ENCODE measurements at regions not wholly inside any gene's neighbourhood (a gene's known extent, or its start where the extent isn't known, plus 50 kb on each side); places are given as distances from the start of the nearest gene placed in this dataset.
"Not testable (repeated sequence)": the region's sequence is repeated elsewhere in the genome, so short reads cannot be mapped to it uniquely, and the experiment has no call there.

- TF ChIP-seq MYNN (tag by site-specific recombination; IDR thresholded peaks at IDR 0.05; ENCODE audit: borderline replicate concordance): no peak
- TF ChIP-seq PRDM10 (tag by site-specific recombination; IDR thresholded peaks at IDR 0.05): no peak
- TF ChIP-seq PRDM6 (tag by site-specific recombination; IDR thresholded peaks at IDR 0.05): no peak
- no peak for TF ChIP-seq ZIC2 (tag by site-specific recombination; IDR thresholded peaks at IDR 0.05)
- TF ChIP-seq ZNF707 (tag by site-specific recombination; IDR thresholded peaks at IDR 0.05): no peak
- TF ChIP-seq ZNF138 (tag by site-specific recombination; IDR thresholded peaks at IDR 0.05; ENCODE audit: borderline replicate concordance): no peak
- no peak for TF ChIP-seq SP7 (tag by site-specific recombination; IDR thresholded peaks at IDR 0.05)
- TF ChIP-seq ZNF155 (tag by site-specific recombination; IDR thresholded peaks at IDR 0.05): no peak
- TF ChIP-seq ZBTB17 (tag by site-specific recombination; IDR thresholded peaks at IDR 0.05): no peak
Observed at GRCh38 chr3:20832963-20833362, 647.0 kb upstream of the SGO1 start (continued).

GRCh38 chr3:20822251-20822650 is 636.2 kb upstream of the SGO1 start:
- ChIA-PET CTCF (no interaction called here), POLR2A (no interaction called here)
- Histone ChIP-seq H3K36me3 (ENCODE audit: control insufficient read depth in 2 of 2, insufficient read depth in 1 of 2, low read length in 2 of 2) (no peaks in the 10 kb centered on the region), H3K9me3 (ENCODE audit: control insufficient read depth, insufficient read depth, low read depth, low read length) (no peaks in the 10 kb centered on the region), H3K4me1 (ENCODE audit: control insufficient read depth, insufficient read depth, low read length) (no peaks in the 10 kb centered on the region), H3K4me3 (ENCODE audit: low read depth, low read length) (no peak overlapping the region), H3K27ac (ENCODE audit: extremely low read depth, low read depth, low read length) (no peak overlapping the region)
- no peak for TF ChIP-seq TRIM28 (IDR thresholded peaks at IDR 0.05; ENCODE audit: borderline replicate concordance, low read length)

- CTCF ChIA-PET; H3K9me3 ChIP-seq (ENCODE audit: control insufficient read depth, insufficient read depth, low read depth, low read length); H3K4me1 ChIP-seq (ENCODE audit: control insufficient read depth, insufficient read depth, low read length); POLR2A ChIA-PET; H3K36me3 ChIP-seq (ENCODE audit: control insufficient read depth in 2 of 2, insufficient read depth in 1 of 2, low read length in 2 of 2); H3K4me3 ChIP-seq (ENCODE audit: low read depth, low read length); H3K27ac ChIP-seq (ENCODE audit: extremely low read depth, low read depth, low read length): not testable (repeated sequence)
Observed at GRCh38 chr3:20820872-20821271, 634.9 kb upstream of the SGO1 start.

GRCh38 chr3:20811631-20812030 is 625.6 kb upstream of the SGO1 start:
- no peak for TF ChIP-seq ZNF701 (tag by site-specific recombination; IDR thresholded peaks at IDR 0.05)
- no peak overlapping the region for H3K4me3 ChIP-seq (ENCODE audit: low read depth, low read length)
- ChIA-PET POLR2A (no interaction called here), CTCF (no interaction called here)
- H3K27ac ChIP-seq (ENCODE audit: extremely low read depth, low read depth, low read length): no peak overlapping the region
- H3K36me3 ChIP-seq (ENCODE audit: control insufficient read depth in 2 of 2, insufficient read depth in 1 of 2, low read length in 2 of 2): no peaks in the 10 kb centered on the region
- no peaks in the 10 kb centered on the region for H3K9me3 ChIP-seq (ENCODE audit: control insufficient read depth, insufficient read depth, low read depth, low read length)
- H3K4me1 ChIP-seq (ENCODE audit: control insufficient read depth, insufficient read depth, low read length): no peaks in the 10 kb centered on the region

GRCh38 chr3:20811006-20811405 is 625.0 kb upstream of the SGO1 start:
- CTCF ChIA-PET: no interaction called here
- Histone ChIP-seq H3K36me3 (ENCODE audit: control insufficient read depth in 2 of 2, insufficient read depth in 1 of 2, low read length in 2 of 2) (no peaks in the 10 kb centered on the region), H3K27ac (ENCODE audit: extremely low read depth, low read depth, low read length) (no peak overlapping the region), H3K9me3 (ENCODE audit: control insufficient read depth, insufficient read depth, low read depth, low read length) (no peaks in the 10 kb centered on the region), H3K4me1 (ENCODE audit: control insufficient read depth, insufficient read depth, low read length) (no peaks in the 10 kb centered on the region), H3K4me3 (ENCODE audit: low read depth, low read length) (no peak overlapping the region)
- TF ChIP-seq ZNF239 (tag by site-specific recombination; IDR thresholded peaks at IDR 0.05): no peak
- no peak for TF ChIP-seq ZNF114 (tag by site-specific recombination; IDR thresholded peaks at IDR 0.05)
- no peak for TF ChIP-seq BCL6B (tag by site-specific recombination; IDR thresholded peaks at IDR 0.05)
- no peak for TF ChIP-seq ZNF391 (tag by site-specific recombination; IDR thresholded peaks at IDR 0.05; ENCODE audit: borderline replicate concordance, low read depth)
- TF ChIP-seq ZBTB21 (tag by site-specific recombination; IDR thresholded peaks at IDR 0.05): no peak
- TF ChIP-seq ZNF585B (tag by site-specific recombination; IDR thresholded peaks at IDR 0.05): no peak
- TF ChIP-seq ZBTB20 (tag by site-specific recombination; IDR thresholded peaks at IDR 0.05): no peak
- TF ChIP-seq ZNF76 (tag by site-specific recombination; IDR thresholded peaks at IDR 0.05; ENCODE audit: borderline replicate concordance, low read depth): no peak
- TF ChIP-seq ZNF529 (tag by site-specific recombination; IDR thresholded peaks at IDR 0.05; ENCODE audit: insufficient replicate concordance): no peak
- no peak for TF ChIP-seq ZNF626 (tag by site-specific recombination; IDR thresholded peaks at IDR 0.05)
- TF ChIP-seq HOXD13 (CRISPR knock-in tag; IDR thresholded peaks at IDR 0.05; ENCODE audit: borderline replicate concordance): no peak
- POLR2A ChIA-PET: no interaction called here
